ENCODE measurements at regions not wholly inside any gene's neighbourhood (a gene's known extent, or its start where the extent isn't known, plus 50 kb on each side); places are given as distances from the start of the nearest gene placed in this dataset.

DNA sequence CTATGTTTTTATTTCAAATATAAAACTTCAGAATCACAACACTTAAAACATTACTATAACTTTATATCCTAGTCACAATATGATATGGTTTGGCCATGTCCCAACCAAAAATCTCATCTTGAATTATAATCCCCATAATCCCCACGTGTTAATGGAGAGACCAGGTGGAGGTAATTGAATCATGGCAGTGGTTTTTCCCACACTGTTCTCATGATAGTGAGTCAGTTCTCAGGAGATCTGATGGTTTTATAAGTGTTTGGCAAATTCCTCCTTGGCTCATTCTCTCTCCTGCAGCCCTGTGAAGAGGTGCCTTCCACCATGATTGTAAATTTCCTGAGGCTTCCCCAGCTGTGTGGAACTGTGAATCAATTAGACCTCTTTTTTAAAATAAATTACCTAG lies 307.6 kb downstream of the SPRY2 start:
- Histone ChIP-seq H3K4me1 (no peaks in the 10 kb centered on the region), H3K9ac (ENCODE audit: low read depth in 2 of 2, low read length in 2 of 2) (no peak overlapping the region), H3K9me3 (no peaks in the 10 kb centered on the region), H3K27me3 (no peaks in the 10 kb centered on the region), H3K36me3 (no peaks in the 10 kb centered on the region), H3K4me3 (no peak overlapping the region), H3K27ac (no peak overlapping the region)
- no peak for DNase-seq
- TF ChIP-seq, protein P1, sequence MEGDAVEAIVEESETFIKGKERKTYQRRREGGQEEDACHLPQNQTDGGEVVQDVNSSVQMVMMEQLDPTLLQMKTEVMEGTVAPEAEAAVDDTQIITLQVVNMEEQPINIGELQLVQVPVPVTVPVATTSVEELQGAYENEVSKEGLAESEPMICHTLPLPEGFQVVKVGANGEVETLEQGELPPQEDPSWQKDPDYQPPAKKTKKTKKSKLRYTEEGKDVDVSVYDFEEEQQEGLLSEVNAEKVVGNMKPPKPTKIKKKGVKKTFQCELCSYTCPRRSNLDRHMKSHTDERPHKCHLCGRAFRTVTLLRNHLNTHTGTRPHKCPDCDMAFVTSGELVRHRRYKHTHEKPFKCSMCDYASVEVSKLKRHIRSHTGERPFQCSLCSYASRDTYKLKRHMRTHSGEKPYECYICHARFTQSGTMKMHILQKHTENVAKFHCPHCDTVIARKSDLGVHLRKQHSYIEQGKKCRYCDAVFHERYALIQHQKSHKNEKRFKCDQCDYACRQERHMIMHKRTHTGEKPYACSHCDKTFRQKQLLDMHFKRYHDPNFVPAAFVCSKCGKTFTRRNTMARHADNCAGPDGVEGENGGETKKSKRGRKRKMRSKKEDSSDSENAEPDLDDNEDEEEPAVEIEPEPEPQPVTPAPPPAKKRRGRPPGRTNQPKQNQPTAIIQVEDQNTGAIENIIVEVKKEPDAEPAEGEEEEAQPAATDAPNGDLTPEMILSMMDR (IDR thresholded peaks at IDR 0.05): no peak
- intact Hi-C loops (cut with DNase I): no loop called here

DNA sequence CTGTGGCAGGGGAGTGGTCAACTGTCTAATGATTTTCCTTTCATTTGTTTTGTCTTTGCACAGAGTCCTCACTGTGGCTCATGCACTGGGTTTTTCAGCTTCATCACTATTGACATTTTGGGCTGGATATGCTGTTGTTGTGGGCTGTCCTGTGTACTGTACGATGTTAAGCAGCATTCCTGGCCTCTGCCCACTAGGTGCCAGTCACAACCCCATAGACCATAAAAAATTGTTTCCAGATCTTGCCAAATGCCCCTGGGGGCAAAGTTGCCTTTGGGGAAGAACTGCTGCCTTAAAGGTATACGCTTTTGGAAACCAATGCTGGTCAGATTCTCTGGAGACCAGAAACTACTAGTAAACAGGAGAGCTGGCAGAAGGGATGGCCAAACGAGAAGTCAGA lies 310.4 kb downstream of the SPRY2 start:
- peak; percentile 59 for DNase-seq
- H3K36me3 ChIP-seq: no peaks in the 10 kb centered on the region
- TF ChIP-seq, protein P1 (IDR thresholded peaks at IDR 0.05): peak; percentile 17
- no peaks in the 10 kb centered on the region for H3K4me1 ChIP-seq
- intact Hi-C loops (cut with DNase I): no loop called here
- H3K27ac ChIP-seq: no peak overlapping the region
- no peak overlapping the region for H3K9ac ChIP-seq (ENCODE audit: low read depth in 2 of 2, low read length in 2 of 2)
- H3K9me3 ChIP-seq: no peaks in the 10 kb centered on the region
- H3K27me3 ChIP-seq: no peaks in the 10 kb centered on the region
- H3K4me3 ChIP-seq: no peak overlapping the region

DNA sequence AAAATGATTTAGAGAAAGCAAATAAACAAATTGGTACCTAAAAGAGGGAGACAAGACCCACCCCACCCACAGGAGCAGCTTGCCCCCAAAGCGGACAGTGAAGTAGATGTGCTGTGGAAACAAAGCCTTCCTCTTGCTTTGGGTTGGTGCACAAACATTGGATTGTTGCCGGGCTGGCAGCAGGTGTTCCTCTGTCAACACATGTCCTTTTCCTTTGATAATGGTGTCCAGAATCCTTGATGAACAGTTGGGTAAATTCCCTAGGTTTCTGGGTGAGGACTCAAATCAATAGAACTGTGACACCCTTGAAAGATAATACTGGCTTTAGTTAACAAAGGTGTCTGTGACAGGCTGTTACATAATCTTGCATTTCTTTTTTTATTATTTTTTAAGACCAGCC lies 311.8 kb downstream of the SPRY2 start:
- Histone ChIP-seq H3K4me1 (no peaks in the 10 kb centered on the region), H3K27me3 (no peaks in the 10 kb centered on the region), H3K9me3 (no peaks in the 10 kb centered on the region), H3K9ac (ENCODE audit: low read depth in 2 of 2, low read length in 2 of 2) (no peak overlapping the region), H3K27ac (no peak overlapping the region), H3K4me3 (no peak overlapping the region), H3K36me3 (no peaks in the 10 kb centered on the region)
- peak; percentile 44 for DNase-seq
- TF ChIP-seq, protein P1 (IDR thresholded peaks at IDR 0.05): no peak
- intact Hi-C loops (cut with DNase I): no loop called here

DNA sequence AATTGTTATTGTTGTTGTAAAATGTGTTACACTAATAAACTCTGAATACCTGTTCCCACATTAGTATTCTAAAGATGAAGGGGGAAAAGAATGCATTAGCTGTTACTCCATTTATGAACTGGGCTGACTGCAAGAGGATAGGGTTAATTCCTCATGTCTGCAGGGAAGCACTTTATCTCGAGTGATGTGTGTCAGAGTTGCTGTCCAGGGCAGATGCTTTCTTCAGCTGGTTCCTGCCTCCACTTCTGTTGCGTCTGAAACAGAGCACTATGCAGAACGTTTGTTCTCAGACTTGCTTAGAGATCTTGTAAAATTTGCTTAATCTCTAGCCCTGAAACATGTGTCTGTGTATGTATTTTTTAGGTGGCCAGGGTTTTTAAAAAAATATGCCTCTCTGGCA lies 318.8 kb downstream of the SPRY2 start:
- no peak for DNase-seq
- no peaks in the 10 kb centered on the region for H3K4me1 ChIP-seq
- H3K9ac ChIP-seq (ENCODE audit: low read depth in 2 of 2, low read length in 2 of 2): no peak overlapping the region
- no peaks in the 10 kb centered on the region for H3K9me3 ChIP-seq
- H3K27ac ChIP-seq: no peak overlapping the region
- H3K36me3 ChIP-seq: no peaks in the 10 kb centered on the region
- H3K4me3 ChIP-seq: no peak overlapping the region
- H3K27me3 ChIP-seq: no peaks in the 10 kb centered on the region
- intact Hi-C loops (cut with DNase I): no loop called here
- TF ChIP-seq, protein P1 (IDR thresholded peaks at IDR 0.05): no peak

DNA sequence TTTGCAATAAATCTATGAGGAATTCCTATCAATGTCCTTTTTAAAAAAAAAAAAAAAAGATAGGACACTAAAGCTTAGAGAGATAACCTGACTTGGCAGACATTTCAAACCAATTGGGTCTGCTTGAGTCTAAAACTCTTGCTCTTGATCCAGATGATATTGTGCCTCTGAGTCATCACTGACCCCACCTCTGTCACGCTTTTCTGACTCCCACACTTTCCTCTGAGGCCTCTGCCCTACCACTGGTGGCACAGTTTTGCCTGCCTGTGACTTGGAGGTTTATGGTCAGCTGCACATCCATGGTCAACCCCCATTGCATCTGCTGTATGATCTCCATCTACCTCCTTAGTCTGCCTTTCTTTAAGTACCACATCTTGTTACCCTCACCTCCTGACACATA lies 328.7 kb downstream of the SPRY2 start:
- no peak overlapping the region for H3K27ac ChIP-seq
- no peaks in the 10 kb centered on the region for H3K9me3 ChIP-seq
- H3K4me1 ChIP-seq: peaks cover 7% of the 10 kb centered on the region
- DNase-seq: no peak
- intact Hi-C loops (cut with DNase I): no loop called here
- H3K27me3 ChIP-seq: no peaks in the 10 kb centered on the region
- H3K9ac ChIP-seq (ENCODE audit: low read depth in 2 of 2, low read length in 2 of 2): no peak overlapping the region
- TF ChIP-seq, protein P1 (IDR thresholded peaks at IDR 0.05): no peak
- H3K36me3 ChIP-seq: no peaks in the 10 kb centered on the region
- no peak overlapping the region for H3K4me3 ChIP-seq

Measured in colonic mucosa (tissue), 4 donors.